ENCODE measurements at regions not wholly inside any gene's neighbourhood (a gene's known extent, or its start where the extent isn't known, plus 50 kb on each side); places are given as distances from the start of the nearest gene placed in this dataset.
A peak's percentile ranks its signal among the peaks of the same experiment; 100 is the strongest.

DNA sequence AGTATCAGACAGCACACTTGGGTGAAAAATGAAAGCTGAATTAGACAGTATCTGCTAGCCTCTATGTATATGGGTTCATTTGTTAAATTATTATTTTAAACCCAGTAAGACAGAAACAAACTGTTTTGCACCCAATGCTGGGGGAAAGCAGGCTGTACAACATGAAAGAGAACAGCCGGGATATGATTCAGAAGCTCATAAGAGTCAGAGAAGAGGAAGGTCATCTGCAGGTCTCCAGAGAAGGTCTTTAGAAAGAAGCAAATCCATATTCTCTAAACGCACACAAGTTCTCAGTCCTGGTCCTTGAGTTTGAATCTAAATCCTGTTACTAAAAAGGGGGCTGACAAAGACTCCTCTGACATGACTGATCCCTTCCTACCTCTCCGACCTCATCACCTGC lies 155.1 kb downstream of the SIPA1L2 start:
- DNase-seq: no peak

DNA sequence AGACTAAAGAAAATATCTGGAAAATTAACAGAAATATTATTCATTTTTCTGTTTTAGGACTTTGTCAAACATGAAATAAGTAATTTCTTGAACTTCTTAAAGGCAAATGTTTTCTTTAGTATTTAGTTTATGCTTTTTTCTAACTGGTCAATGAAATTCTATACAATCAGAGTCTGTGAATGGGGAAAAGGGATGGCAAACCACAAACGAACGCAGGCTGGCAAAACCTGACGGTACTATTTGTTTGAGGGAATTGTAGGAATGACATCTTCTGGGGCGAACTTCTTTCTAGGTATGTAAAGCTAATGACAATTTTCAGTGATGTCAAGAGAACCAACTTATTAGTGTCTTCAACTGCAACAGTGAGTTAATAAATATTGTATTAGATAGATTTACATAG lies 156.0 kb downstream of the SIPA1L2 start:
- DNase-seq: no peak

DNA sequence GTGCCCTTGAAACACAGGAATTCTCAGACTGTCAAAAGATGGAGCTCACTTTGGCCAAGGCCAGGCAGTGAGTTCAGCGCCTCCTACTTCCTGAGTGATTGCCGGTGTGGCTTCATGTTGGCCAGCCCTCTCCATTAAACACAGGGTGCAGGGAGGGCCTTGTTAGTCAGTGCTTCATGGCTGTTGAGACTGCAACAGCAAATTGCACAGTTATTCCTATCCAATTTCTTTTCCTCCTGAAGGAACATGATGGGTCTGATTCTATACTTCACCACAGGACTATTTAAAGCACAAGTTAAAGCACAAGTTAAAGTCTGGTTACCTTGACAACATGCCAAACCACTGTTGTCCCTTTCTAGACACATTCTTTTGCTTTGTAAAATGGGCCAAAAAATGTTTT lies 156.6 kb downstream of the SIPA1L2 start:
- no peak for DNase-seq

DNA sequence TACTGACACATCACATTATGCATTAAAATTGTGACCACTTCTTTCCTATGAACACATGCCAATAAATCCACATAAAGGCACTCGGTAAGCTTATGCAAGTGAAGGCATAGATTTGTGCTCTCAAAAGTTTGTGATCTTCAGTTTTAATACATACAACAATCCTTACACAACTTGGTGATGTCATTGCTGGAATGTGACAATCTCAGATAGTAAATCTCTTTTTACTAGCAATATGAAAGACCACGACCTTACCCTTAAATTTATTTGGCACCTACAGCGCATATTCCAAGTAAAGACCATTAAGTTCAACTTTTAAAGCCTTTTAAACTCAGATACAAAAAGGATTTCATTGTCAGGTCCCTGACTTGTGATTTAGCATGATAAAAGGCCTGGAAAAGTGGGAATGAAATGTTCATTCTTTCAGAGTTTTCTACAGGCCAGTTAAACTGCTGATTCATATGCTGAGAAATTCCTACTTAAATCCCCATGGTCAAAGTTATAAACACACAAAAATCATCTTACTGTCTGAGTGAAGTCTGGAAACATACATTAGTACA lies 157.4 kb downstream of the SIPA1L2 start:
- DNase-seq: no peak

DNA sequence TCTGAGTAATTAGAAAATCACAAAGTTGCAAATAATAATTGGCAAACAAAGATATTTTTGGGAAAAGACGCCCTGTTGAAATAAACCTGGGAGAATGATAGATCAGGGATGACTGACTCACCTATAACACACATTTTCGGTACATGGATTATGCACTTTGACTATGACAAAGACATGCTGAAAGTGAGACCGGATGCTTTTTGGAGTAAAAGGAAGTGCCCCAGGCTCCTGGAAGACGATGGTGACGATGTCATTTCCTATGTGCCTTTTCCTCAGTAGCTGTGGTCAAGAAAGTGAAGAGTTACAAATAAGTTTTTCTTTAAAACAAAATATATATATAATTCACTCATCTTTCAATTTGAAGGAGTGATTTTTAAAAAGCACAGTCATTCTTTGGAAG lies 158.7 kb downstream of the SIPA1L2 start:
- no peak for DNase-seq

DNA sequence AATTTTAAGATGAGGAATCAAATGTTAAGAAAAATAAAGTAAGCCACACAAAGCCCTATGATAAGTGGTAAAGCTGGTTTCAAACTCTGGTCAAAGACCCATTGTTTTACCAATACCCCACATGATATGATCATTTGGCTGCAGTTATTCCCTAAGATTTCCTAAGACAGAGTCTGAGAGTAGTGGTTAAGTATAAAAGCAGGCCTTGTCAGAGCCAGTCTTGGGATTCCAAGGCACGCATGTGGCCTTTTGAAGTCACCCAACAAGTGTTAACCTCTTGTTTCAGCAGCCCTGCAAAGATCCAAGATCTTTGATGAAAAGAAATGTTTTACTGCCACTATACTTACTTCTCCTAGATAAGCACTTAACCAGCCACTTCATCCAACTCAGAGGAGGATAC lies 159.2 kb downstream of the SIPA1L2 start:
- DNase-seq: no peak

DNA sequence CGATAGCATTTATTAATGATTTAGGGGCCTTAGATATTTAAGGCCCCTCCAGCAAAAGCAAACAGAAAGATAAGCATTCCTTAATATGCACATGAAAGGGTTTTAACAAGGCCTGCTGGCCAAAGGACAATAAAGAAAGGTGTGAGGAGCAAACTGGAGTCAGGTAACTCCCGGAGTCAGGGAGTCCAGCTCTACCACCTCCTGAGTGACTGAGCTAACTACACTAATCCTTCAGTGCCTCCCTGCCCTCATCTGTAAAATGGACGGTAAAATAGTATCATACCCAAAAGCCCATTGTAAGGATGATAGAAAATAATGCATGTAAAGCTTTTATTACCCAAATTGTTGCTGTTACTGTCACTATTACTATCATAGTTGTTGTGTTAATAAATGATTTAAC lies 161.7 kb downstream of the SIPA1L2 start:
- DNase-seq: no peak

DNA sequence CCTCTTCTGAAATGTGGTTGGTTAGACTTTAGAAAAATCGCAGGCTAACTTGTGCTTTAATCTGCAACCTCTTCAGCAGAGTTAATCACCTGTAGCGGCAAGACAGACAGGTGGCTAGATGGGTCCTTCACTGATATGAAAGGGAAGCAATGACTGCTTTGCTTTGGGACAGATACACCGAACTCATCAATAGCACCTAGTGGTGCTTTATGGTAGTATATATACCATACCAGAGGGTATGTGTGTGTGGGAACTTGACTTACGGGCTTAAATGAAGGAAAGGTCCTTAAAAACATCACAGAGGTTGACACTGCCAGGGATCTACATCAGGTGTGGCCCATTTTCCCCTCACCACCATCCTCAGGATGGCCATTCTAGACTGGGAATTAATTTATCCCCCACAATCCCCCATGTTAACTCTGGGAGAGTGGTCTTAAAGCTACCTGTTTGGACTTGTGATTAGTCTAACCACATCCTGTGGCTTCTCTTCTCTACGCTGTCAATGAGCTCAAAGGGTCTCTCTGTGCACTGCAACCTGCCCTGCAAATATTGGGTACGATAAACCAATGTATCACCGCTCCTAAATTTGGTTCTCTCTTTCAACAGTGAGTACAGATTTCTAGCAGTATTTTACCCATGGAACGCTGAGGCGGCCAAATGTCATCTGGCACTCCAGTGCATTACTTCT lies 162.7 kb downstream of the SIPA1L2 start:
- DNase-seq: no peak

DNA sequence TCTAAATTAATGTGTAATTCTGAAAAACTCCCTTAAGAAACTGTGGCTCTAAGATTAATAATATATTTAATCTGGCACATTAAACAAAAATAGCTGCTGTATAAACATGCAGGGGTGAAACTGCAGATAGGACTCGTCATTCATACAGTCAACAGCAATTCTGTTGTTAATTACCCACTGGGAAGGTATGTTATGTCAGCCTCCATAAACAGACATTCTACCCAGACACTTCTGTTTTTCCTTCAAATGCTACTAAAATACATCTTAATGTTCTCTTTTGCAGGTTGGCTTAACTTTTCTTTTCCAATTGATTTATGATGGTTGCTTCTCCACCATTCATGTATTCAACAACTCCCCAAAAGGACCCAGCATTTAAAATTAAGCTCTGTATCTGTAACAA lies 165.6 kb downstream of the SIPA1L2 start:
- DNase-seq: no peak

DNA sequence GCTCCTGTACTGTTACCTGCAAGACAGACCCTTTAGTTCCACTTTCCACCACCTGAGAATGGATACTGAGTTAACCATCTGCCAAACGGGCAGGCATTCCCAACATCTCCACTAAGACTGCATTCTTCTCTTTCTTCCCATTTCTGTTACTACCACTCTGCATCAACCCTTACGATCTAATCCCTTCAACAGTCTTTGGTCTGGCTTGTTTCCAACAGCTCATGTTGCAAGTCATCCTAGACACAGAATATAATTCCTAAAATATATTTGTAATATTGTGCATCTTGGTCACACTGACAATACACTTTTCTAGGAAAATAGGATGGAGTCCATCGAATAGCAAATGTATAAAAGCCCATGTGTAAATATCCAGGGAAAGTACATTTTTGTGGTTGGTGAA lies 166.7 kb downstream of the SIPA1L2 start:
- peak; percentile 20 for DNase-seq

DNA sequence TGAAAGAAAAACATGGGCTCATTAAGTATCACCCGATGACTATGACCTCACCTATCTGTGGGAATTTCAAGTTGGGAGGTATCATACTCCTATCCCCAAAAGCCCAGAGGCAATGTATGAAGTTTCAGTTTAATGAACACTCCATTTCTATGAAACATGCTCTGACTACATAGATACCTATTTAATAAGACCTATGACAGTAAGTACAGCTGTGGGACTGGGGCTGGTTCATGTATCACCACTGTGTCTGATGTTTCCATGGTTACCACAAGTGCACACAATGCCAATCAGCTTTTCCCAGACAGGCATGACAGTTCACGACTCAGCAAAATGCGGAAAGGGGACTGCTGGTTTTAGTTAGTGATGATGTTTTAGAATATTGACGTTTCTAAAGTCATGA lies 167.7 kb downstream of the SIPA1L2 start:
- DNase-seq: peak; percentile 55

DNA sequence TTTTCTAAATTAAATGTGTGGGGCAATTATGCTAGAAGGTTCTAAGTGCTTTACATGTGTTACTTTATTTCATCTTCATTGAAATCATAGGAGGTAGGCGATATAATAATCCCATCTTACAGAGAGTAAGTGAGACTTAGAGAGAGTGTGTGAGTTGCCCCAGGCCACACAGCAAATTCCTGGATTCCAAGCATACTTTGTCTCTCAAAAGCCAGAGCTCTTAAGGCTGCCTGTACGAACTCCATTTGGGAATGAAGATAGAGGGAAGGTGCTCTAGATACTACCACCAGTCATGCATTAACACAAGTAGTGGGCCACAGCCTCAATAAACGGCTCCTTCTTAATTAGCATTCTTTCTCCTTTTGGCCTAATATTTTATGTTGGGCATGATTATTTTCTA lies 170.1 kb downstream of the SIPA1L2 start:
- DNase-seq: no peak

DNA sequence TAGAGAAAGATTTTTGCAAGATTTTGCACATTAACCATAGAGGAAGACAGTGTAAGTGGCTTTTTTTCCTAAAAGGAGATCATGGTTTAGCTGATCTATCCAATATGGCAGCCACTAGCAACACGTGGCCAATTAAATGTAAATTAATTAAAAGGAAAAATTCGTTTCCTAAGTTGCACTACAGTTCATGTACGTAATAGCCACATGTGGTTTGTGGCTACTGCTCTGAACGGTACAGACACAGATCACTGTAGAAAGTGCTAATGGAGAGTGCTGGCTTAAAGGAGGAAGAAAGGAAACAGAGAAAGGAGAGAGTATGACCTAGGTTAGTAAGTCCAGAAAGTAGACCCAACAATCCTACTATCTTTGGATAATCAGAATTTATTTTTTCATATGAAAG lies 170.8 kb downstream of the SIPA1L2 start:
- DNase-seq: no peak

DNA sequence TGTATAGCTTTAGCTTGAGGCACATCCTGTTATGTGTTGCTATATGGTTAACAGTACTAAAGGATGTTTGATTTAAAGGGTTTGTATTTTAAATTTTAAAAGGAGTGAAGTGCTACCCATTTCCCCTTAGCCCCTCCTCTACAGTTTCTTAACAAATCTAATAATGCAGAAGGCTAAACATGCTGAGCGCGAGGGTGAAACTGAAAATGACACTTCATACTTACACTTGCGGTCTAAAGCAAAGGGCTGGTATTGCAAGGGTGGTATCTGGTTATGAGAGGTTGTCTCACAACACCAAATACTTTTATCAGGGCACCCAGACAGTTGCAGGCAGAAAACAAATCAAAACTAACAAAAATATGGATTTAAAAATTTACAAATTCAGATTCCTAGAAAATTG lies 172.3 kb downstream of the SIPA1L2 start:
- no peak for DNase-seq

DNA sequence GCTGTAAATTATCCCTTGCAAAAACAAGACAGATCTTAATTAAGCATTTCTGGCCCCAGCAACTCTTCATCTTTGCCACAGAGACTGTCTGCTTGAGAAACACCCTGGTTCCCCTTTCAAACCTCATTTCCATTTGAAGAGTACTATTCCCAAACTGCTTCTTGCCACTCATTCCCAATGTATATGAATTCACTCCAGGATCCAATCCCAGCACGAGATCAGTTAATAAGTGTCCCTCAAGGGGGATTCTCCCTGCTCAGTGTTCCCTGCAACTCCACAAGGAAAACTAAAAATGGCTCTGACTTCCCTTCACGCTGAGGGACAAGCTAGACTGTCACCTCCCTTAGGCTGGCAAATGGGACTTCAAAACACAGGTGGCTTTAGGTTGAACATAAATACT lies 173.2 kb downstream of the SIPA1L2 start:
- DNase-seq: no peak

DNA sequence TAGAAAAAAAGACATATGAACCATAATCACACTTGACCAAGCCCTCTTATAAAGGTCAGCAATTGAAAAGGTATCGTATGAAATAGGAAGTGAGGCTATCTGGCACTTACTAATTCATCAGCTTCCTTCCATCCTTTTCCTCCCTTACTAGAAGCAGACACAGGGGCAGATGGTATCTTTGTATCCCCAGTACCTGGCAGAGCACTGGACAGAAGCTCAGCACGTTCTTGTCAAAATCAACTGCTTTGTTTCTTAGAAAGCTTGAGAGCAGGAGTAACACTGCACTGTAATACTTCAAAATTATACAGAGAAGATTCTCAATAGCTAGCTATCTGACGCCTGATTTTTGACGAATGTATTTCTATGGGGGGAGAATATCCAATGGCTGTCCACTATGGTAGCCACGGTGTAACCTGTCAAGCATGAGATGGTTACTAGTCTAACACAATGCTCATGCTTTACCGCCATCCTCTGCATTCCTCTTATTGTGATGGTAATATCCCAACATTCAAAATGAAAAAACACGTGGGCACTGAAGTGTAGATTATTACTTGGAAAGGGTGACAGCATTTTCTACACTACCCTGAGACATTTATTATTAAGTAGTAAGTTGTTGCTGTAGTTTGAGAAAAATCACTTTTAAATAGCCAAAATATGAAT lies 175.6 kb downstream of the SIPA1L2 start:
- DNase-seq: no peak

DNA sequence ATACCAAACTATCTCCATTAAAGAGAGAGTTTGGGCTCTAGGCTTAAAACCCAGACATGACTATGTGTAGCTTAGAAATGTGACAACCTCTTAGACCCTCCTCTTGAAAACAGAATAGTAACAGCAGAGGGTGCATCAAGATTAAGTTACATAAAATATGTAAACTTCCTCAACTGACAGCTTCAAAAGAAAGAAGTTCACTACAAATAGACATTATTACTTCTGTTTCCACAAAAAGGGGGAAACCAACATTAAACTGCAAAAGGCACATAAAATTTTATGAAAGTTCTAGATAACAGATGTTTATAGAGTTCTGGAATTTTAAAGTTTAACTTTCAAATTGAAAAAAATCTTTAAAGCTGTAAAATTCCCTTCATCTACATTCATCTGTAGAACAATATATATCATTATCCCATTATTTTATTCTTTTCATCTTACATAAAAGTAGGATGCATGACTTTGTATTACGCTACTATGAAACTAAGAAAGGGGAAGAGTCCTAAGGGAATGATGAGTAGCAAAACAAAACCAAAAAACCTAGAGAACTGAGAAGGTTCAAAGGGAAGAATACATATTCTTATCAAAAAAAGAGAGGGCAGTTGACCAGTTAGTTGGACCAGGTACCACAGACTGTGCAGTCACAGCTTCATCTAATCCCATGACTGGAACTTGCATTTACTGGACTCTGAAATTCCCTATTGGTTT lies 177.0 kb downstream of the SIPA1L2 start:
- no peak for DNase-seq

DNA sequence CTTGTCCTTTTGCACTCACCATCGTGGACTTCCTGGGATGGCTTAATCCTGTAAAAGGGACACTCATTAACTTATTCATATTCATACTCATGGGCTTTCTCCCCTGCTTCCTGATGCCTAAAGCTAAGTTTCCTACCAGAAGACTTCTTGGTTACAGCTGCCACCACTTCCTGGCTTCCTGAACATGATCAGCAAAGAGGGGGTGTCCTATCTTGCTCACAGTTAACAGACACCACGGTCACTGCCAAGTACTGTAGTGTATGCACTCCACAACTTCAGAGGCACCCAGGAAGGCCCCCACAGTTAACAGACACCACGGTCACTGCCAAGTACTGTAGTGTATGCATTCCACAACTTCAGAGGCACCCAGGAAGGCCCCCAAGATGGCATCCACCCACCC lies 177.8 kb downstream of the SIPA1L2 start:
- DNase-seq: no peak

DNA sequence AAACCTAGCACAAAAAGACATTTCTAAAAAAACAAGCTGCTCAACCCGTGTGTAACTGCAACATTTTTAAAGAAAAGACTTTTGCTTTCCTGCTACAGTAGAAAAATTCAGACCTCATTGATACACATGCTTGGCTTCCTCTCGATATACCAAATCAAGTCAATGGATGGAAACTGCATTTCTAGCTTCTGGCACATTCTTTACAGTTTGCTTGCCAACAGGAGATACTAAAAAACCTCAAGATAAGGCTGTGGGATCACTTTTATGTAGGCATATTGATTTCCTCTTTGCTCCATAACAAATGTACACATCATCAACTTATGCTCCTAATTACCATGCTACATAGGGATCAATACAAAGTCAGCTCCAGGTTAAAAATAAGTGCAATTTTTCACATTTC lies 178.4 kb downstream of the SIPA1L2 start:
- DNase-seq: no peak

DNA sequence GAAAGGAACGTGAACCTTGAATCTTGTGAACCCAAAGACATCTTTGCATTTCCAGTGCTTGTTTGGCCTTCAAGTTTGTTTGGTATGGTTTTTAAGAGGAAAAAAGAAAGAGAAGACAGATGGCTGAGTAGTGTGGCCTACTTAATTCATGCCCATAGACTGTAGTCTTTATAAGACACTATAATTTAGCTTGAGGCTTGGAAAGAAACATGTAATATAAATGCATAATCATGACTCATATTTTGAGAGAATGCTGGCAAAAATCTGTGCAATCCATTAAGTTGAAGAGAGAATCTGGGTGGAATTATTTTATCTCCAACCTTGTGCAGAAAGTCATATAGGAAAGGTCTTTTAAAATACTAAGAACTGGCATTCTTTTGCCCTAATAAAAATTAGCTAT lies 179.3 kb downstream of the SIPA1L2 start:
- no peak for DNase-seq

DNA sequence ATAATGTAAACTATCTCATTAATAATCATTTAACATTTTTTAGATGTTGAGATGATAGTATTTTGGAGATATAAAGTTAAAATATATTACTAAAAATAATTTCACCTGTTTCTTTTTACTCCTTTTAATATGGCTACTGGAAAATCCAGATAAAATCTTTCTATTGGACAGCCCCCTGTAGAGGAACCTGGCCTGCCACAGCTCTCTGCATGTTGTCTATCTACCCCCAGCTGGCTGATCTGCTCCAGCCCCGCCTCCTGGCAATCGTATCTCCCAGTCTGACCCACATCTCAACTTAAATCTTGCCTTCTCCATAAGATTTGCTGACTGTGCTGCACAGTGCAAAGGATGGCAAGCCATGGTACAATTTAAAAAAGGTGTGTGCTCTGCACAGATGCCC lies 182.8 kb downstream of the SIPA1L2 start:
- no peak for DNase-seq

DNA sequence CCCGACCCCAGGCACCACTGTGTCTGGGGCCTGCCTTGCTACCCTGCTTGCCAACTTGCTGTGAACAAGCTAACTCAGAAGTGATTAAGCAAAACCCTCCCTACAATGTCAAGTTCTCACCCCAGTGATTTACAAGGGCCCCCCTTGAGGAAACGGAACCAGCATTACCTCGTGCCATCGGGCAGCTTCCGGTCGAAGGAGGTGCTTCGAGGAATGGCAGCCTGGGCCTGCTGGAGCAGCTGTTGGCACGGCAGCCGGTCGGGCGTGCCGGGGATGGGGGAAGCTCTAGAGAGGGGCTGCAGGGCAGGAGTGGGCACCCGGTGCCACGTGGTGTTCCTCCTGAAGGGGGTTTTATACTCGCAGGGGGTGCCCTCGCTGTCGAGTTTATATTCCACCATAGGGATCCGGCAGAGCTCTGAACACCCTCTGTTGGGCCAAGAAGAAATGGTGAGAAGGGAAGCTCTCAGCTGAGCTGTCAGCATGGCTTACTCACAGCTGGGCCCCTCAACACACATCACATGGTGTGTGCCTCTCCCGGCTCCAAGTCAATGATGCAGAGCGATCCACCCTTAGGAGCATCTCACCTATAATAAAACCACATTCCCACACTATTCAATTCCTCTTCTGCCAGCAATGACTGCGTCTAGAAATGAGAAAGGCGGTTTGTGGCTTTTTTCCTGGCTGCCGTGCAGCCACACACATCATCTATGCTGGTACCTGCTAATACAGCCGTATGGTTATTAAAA lies 184.4 kb downstream of the SIPA1L2 start:
- no peak for DNase-seq

DNA sequence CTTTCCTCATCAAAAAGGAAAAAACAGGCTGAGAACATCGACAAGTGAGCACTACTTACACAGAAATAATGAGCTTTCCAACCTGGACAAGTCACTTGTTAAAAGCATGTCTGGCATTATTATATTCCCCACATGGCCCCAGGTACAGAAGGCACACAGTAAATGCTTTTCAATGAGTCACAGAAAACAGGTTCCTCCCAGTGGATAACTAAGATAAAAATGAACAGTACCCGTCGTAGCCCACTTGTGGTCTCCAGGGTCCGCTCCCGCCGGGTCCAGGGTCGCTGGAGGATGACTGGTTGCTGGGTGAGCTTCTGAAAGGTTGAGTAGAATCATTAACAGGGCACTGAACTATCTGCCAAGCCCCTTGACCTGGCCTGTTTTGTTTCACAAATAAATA lies 186.6 kb downstream of the SIPA1L2 start:
- DNase-seq: no peak

DNA sequence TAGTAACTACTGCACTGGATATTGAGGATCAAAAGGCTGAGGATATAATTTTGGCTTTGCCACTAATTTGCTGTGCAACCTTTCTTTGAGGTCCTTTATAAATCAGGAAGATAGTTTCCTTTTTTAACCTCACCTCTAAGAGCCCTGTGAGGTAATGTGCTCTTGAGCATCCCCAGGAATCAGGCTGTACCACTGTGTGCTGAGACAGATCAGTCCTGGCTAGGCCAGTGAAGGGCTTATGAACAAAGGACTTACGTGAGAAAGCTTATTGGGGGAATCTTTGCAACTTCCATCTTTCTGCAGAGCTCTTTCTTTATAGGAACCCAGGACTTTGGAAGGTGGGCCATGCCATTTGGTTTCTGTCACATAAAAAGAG lies 188.9 kb downstream of the SIPA1L2 start:
- no peak for DNase-seq
